GM13977 (cell line): ENCODE measurements at regions not wholly inside any gene's neighbourhood (a gene's known extent, or its start where the extent isn't known, plus 50 kb on each side); places are given as distances from the start of the nearest gene placed in this dataset.
"Not testable (repeated sequence)": the region's sequence is repeated elsewhere in the genome, so short reads cannot be mapped to it uniquely, and the experiment has no call there.

Source experiments
- DNase-seq: peaks from one replicate; pipeline ENCODE4 v3.0.0; 2012; ENCODE audit warnings: low spot score
- in situ Hi-C: fragments of 300-500 bp; cut with MboI; formaldehyde crosslinking; loops from one replicate; pipeline ENCODE4 v1.12.0; 2022; ENCODE audit warnings: low sequenced_read_pairs, low pct_unique_long_range_greater_than_20kb, mixed read lengths, inconsistent platforms; ENCODE audit not compliant: unreplicated experiment
- TF ChIP-seq, protein P1 (sequence below): IDR thresholded peaks from 2 replicates; pipeline ENCODE4 v1.5.1; 2012; ENCODE audit warnings: mild to moderate bottlenecking, control low read depth; ENCODE audit not compliant: insufficient read depth; ENCODE audit errors: extremely low read depth, missing control alignments

GRCh38 chr10:62696798-62697197 is 107.7 kb upstream of the ADO start:
- in situ Hi-C loops: no loop called here
- no peak for DNase-seq
- TF ChIP-seq, protein P1, sequence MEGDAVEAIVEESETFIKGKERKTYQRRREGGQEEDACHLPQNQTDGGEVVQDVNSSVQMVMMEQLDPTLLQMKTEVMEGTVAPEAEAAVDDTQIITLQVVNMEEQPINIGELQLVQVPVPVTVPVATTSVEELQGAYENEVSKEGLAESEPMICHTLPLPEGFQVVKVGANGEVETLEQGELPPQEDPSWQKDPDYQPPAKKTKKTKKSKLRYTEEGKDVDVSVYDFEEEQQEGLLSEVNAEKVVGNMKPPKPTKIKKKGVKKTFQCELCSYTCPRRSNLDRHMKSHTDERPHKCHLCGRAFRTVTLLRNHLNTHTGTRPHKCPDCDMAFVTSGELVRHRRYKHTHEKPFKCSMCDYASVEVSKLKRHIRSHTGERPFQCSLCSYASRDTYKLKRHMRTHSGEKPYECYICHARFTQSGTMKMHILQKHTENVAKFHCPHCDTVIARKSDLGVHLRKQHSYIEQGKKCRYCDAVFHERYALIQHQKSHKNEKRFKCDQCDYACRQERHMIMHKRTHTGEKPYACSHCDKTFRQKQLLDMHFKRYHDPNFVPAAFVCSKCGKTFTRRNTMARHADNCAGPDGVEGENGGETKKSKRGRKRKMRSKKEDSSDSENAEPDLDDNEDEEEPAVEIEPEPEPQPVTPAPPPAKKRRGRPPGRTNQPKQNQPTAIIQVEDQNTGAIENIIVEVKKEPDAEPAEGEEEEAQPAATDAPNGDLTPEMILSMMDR: no peak

DNA sequence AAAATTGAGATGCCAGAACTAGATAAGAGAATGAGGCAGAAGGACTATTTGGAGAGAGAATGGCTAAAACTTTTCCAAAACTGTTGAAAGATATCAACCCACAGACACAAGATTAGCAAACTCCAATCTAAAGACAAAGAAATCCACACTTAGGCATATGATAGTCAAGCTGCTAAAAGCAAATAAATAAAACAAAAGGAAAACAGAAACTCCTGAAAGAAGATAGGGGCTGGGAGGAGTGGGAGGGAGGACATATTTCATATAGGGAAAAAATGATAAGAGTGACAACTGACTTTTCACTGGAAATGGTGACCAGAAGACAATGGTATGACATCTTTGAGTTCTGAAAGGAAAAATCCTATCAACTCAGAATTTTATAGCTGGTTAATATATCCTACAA is 105.4 kb upstream of the ADO start:
- TF ChIP-seq, protein P1: no peak
- in situ Hi-C loops: no loop called here
- no peak for DNase-seq

DNA sequence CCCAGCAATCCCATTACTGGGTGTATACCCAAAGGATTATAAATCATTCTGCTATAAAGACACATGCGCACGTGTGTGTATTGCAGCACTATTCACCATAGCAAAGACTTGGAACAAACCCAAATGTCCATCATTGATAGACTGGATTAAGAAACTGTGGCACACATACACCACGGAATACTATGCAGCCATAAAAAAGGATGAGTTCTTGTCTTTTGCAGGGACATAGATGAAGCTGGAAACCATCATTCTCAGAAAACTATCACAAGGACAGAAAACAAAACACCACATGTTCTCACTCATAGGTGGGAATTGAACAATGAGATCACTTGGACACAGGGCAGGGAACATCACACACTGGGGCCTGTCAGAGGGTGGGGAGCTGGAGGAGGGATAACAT is 100.4 kb upstream of the ADO start:
- DNase-seq, in situ Hi-C loops: not testable (repeated sequence)

- in situ Hi-C loops: no loop called here
These were observed 98.7 kb upstream of the ADO start for GRCh38 chr10:62705789-62706188.

DNA sequence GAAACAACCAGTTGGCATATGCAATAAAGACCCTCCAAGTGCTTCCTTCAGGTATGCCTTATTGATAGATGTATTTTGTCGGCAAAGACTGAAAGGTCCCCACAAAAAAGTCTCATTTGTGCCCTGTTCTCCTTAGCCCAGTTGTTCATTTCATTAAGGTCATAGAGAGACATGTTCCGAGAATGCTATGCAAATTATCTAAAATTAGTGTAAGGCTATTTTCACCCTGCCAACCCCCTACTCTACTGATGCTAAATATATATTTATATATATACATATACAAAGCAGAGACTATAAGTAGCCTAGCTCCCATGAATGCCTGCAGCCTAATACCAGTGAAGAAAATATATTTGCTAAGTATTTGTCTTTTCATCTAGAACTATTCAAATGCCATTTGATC is 96.7 kb upstream of the ADO start:
- in situ Hi-C loops: no loop called here
- TF ChIP-seq, protein P1: no peak

More at GRCh38 chr10:62705789-62706188, 98.7 kb upstream of the ADO start:
- no peak for DNase-seq
- TF ChIP-seq, protein P1: no peak

DNA sequence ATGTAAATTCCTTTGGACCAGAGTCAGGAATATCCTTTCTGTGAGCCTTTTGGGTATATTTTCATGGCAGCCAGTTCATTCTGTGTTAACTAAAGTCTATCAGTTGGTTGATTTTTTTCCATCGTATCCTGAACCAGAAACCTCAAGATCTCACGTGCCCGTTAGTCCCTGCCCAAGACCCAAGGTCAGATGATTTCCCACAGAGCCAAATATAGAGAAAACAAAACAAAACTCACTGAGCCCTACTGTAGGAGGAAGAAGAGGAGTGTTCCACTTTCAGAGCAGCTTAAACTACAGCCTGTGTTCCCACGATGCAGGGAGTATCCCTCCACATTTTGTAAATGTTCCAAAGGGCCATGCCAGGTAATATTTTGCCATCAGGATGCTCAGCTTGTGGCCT is 96.0 kb upstream of the ADO start:
- in situ Hi-C loops: no loop called here
- DNase-seq: no peak
- TF ChIP-seq, protein P1: no peak

More for the DNA sequence above, 96.7 kb upstream of the ADO start:
- no peak for DNase-seq

DNA sequence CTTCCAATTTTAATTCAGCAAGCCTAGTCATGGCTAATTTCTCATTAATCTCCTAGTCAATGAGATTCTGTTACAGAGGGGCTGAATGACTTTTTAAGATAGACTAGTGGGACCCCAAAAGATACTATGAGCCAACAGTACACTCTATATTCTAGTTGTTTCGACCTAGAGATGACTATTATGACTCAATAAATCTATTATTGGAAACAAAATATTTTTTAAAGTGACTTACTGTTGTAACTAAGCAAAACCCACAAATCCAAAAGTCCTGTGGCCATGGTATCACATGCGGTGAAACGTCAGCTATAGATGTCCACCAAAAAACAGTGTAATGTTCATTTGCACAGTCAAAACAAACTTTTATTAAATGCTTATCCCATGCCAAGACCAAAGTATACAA is 95.3 kb upstream of the ADO start:
- DNase-seq: no peak
- in situ Hi-C loops: no loop called here
- TF ChIP-seq, protein P1: no peak
